ENCODE measurements at regions not wholly inside any gene's neighbourhood (a gene's known extent, or its start where the extent isn't known, plus 50 kb on each side); places are given as distances from the start of the nearest gene placed in this dataset.

DNA sequence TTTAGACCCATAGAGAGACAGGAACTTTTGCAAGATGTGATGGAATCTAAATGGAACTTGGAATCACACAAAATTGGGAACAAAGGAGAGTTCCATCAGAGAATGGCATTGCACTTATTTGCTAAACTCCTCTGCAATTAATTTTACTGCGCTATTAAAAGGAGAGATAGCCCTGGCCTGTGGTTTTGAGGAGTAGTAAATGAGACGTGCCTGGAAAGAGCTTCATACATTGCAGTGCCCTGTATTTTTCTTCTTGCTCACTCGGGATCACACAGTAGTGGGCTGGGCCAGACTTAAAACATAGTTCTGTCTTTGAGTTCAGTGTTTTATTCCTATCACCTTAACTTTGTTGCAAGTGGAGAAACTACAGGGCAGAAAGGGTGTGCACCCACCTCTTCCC, 94.4 kb upstream of the SLC27A6 start (continued):
- TF ChIP-seq, protein P1, sequence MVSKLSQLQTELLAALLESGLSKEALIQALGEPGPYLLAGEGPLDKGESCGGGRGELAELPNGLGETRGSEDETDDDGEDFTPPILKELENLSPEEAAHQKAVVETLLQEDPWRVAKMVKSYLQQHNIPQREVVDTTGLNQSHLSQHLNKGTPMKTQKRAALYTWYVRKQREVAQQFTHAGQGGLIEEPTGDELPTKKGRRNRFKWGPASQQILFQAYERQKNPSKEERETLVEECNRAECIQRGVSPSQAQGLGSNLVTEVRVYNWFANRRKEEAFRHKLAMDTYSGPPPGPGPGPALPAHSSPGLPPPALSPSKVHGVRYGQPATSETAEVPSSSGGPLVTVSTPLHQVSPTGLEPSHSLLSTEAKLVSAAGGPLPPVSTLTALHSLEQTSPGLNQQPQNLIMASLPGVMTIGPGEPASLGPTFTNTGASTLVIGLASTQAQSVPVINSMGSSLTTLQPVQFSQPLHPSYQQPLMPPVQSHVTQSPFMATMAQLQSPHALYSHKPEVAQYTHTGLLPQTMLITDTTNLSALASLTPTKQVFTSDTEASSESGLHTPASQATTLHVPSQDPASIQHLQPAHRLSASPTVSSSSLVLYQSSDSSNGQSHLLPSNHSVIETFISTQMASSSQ (IDR thresholded peaks at IDR 0.05; ENCODE audit: low read depth), result no peak
- TF ChIP-seq, protein P1 (CRISPR knock-in tag; IDR thresholded peaks at IDR 0.05; ENCODE audit: borderline replicate concordance), result no peak
- TF ChIP-seq RAD21 (CRISPR knock-in tag; IDR thresholded peaks at IDR 0.05), result no peak

DNA sequence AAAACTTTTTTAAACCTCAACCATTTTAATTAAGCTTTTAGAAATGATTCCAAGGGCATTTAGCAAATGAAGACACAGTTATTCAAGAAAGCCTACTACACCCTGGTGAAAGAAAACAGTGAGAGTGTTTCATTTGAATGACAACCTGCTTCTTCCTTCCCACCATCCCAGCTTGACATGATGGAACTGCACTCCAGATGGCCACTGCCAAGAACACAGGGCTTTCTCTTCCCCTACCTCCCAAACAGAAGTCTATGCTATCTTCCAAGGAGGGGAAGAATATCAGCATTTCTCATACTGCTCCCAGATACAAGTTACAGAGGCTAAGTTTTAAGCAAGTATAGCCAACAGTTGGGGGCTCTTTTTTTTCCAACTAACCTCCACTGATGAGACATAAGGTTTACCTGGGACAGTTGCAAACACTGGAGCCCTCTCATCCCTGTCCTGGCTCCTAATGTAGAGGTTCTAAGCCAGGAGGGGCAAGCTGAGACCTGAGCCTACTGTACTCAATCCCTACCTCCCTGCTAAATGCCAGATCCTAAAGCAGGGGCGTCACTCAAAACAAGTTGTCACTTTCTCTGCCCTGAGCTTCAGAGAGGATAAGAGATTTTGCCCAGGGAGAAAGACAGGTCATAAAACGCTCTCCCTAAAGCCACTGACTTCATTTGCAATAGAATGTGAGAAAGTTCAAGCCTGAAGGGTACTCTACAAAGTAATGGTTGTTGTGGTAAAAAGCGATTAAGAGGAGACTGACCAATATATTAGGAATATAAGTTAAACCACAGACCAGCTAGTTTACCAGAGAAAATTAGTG, 88.5 kb upstream of the SLC27A6 start:
- no TSS peak for BruUV-seq (replicated peaks)
- no peaks in the 10 kb centered on the region for H4K20me1 ChIP-seq (ENCODE audit: insufficient read depth, low read length)
- no peak overlapping the region for H3K4me2 ChIP-seq (ENCODE audit: low read depth, low read length)
- intact Hi-C loops (cut with micrococcal nuclease; ENCODE audit: unreplicated experiment), result no loop called here
- CTCF ChIA-PET (ENCODE audit: low intra/inter-chr PET ratio, low total read pairs), result no interaction called here
- no peaks in the 10 kb centered on the region for H3K36me3 ChIP-seq (replicated peaks in 1 of 2; ENCODE audit: control insufficient read depth in 1 of 2, insufficient read depth in 2 of 2, low read length in 2 of 2)
- H3K9me3 ChIP-seq (ENCODE audit: low read length), result no peaks in the 10 kb centered on the region
- no peak overlapping the region for H2AFZ ChIP-seq (ENCODE audit: low read length)
- no peak overlapping the region for H3K27ac ChIP-seq (ENCODE audit: extremely low read length, insufficient read depth, low read length)
- POLR2A ChIA-PET, result no interaction called here
- no peaks in the 10 kb centered on the region for H3K4me1 ChIP-seq (ENCODE audit: insufficient read depth, low read length)
- DNase-seq (ENCODE audit: low spot score), result no peak
- no peak overlapping the region for H3K4me3 ChIP-seq (replicated peaks in 1 of 3; ENCODE audit: insufficient read depth in 1 of 3, low read depth in 2 of 3, low read length in 3 of 3)
- H3K9ac ChIP-seq (ENCODE audit: insufficient read depth, low read depth, low read length), result no peak overlapping the region
- H3K27me3 ChIP-seq (ENCODE audit: control insufficient read depth in 1 of 2, insufficient read depth in 2 of 2, low read length in 2 of 2), result no peaks in the 10 kb centered on the region
- FAIRE-seq, result no peak
- in situ Hi-C loops (cut with HindIII; ENCODE audit: extremely low pct_ligation_motif_present, low pct_unique_long_range_greater_than_20kb), result no loop called here
- H3K79me2 ChIP-seq (ENCODE audit: insufficient read depth, low read length), result no peaks in the 10 kb centered on the region
- no peak for ATAC-seq
- 0% methylated on average over 3 of the region's 3 CpGs for WGBS (ENCODE audit: low lambda C conversion rate)
- no peak for TF ChIP-seq ZFYVE20 (CRISPR knock-in tag; IDR thresholded peaks at IDR 0.05; ENCODE audit: borderline replicate concordance, low read depth)
- TF ChIP-seq ZSCAN31 (CRISPR knock-in tag; IDR thresholded peaks at IDR 0.05; ENCODE audit: low read depth), result no peak
- TF ChIP-seq ZNF335 (CRISPR knock-in tag; IDR thresholded peaks at IDR 0.05), result no peak
- TF ChIP-seq ARNTL (CRISPR knock-in tag; IDR thresholded peaks at IDR 0.05), result no peak
- no peak for TF ChIP-seq MED13 (CRISPR knock-in tag; IDR thresholded peaks at IDR 0.05)
- TF ChIP-seq, protein P2, sequence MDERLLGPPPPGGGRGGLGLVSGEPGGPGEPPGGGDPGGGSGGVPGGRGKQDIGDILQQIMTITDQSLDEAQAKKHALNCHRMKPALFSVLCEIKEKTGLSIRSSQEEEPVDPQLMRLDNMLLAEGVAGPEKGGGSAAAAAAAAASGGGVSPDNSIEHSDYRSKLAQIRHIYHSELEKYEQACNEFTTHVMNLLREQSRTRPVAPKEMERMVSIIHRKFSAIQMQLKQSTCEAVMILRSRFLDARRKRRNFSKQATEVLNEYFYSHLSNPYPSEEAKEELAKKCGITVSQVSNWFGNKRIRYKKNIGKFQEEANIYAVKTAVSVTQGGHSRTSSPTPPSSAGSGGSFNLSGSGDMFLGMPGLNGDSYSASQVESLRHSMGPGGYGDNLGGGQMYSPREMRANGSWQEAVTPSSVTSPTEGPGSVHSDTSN (CRISPR knock-in tag; IDR thresholded peaks at IDR 0.05), result no peak
- no peak for TF ChIP-seq ZBTB8A (CRISPR knock-in tag; IDR thresholded peaks at IDR 0.05; ENCODE audit: borderline replicate concordance, low read depth)
- TF ChIP-seq ZNF547 (CRISPR knock-in tag; IDR thresholded peaks at IDR 0.05), result no peak
- TF ChIP-seq, protein P3, sequence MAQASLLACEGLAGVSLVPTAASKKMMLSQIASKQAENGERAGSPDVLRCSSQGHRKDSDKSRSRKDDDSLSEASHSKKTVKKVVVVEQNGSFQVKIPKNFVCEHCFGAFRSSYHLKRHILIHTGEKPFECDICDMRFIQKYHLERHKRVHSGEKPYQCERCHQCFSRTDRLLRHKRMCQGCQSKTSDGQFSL (CRISPR knock-in tag; IDR thresholded peaks at IDR 0.05), result no peak
- TF ChIP-seq ZNF138 (CRISPR knock-in tag; IDR thresholded peaks at IDR 0.05; ENCODE audit: low read depth), result no peak
- no peak for TF ChIP-seq MBNL3 (CRISPR knock-in tag; conservative IDR thresholded peaks at IDR 0.05)
- TF ChIP-seq, protein P4, sequence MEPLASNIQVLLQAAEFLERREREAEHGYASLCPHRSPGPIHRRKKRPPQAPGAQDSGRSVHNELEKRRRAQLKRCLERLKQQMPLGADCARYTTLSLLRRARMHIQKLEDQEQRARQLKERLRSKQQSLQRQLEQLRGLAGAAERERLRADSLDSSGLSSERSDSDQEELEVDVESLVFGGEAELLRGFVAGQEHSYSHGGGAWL (CRISPR knock-in tag; IDR thresholded peaks at IDR 0.05), result no peak
- no peak for TF ChIP-seq RORA (CRISPR knock-in tag; IDR thresholded peaks at IDR 0.05)
- no peak for TF ChIP-seq ZFP36 (IDR thresholded peaks at IDR 0.05; ENCODE audit: borderline replicate concordance, low read depth, low read length, partially characterized antibody)

Data from HepG2 (cell line).